AG04450 (cell line): ENCODE measurements at regions not wholly inside any gene's neighbourhood (a gene's known extent, or its start where the extent isn't known, plus 50 kb on each side); places are given as distances from the start of the nearest gene placed in this dataset.

Experiments
- CTCF ChIA-PET: fragments of 300-600, 350-600 bp; formaldehyde crosslinking; extraction: SDS; loops from one replicate; lab custom pipeline; 2022; ENCODE audit warnings: antibody characterized with exemption, inconsistent platforms; lab: Charles Lee
- POLR2A ChIA-PET: fragments of 350-600 bp; formaldehyde crosslinking; extraction: SDS; loops from one replicate; lab custom pipeline; 2021; ENCODE audit warnings: antibody characterized with exemption, inconsistent platforms; lab: Yijun Ruan, JAX
- DNase-seq: peaks from one replicate; pipeline ENCODE4 v3.0.0-alpha.2; 2011; ENCODE audit warnings: low read depth, low spot score
- H3K27ac ChIP-seq: one replicate; pipeline ENCODE4 v1.5.1; 2012; ENCODE audit warnings: low read depth, low read length, control low read depth
- H3K27me3 ChIP-seq: one replicate; pipeline ENCODE4 v1.6.0; 2012; ENCODE audit warnings: low read length; ENCODE audit not compliant: control insufficient read depth, insufficient read depth
- H3K4me3 ChIP-seq: 2 replicates; pipeline ENCODE4 v1.5.1; 2011; ENCODE audit warnings: mild to moderate bottlenecking, low read depth, low read length, control low read depth
- H3K9me3 ChIP-seq: 2 replicates; pipeline ENCODE4 v1.5.1; 2012; ENCODE audit warnings: low read length; ENCODE audit not compliant: control insufficient read depth, insufficient read depth
- TF ChIP-seq, protein P1 (sequence below): IDR thresholded peaks from 2 replicates; pipeline ENCODE4 v1.5.1; 2011; ENCODE audit warnings: low read depth, low read length, control low read depth, inconsistent platforms

DNA sequence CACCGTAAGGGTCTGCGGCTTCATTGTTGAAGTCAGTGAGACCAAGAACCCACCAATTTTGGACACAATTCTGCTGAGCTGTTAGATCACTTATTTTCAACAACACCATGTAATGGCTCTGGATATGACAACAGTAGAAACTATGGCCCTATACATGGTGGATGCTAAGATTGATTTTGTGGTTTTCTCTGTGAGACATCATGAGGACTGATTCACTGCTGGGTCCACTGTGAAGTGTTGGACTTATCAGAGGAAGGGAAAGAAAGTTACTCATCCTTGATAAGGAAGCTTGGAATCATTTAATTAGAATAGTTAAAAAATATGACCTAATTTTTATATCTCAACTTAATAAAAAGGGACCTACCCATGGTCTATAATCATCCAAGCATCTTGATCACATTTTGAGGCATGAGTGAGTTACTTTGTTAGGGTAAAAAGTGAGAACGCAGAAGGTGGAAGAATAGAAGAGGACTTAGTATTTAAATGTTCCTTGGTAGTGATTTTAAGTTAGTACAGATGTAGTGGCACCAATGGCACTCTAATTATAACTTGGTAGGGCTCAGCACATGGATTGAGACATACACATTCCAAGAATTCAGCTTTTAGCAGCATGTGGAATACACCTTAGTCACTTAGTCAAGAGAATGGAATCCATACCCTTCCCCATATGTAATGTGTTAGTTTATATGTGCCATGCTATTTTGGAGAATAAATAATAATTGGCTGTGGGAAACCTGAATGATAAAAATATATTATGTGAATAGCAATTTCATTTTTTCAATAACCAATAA lies 123.5 kb upstream of the CD180 start:
- no peaks in the 10 kb centered on the region for H3K27me3 ChIP-seq
- TF ChIP-seq, protein P1, sequence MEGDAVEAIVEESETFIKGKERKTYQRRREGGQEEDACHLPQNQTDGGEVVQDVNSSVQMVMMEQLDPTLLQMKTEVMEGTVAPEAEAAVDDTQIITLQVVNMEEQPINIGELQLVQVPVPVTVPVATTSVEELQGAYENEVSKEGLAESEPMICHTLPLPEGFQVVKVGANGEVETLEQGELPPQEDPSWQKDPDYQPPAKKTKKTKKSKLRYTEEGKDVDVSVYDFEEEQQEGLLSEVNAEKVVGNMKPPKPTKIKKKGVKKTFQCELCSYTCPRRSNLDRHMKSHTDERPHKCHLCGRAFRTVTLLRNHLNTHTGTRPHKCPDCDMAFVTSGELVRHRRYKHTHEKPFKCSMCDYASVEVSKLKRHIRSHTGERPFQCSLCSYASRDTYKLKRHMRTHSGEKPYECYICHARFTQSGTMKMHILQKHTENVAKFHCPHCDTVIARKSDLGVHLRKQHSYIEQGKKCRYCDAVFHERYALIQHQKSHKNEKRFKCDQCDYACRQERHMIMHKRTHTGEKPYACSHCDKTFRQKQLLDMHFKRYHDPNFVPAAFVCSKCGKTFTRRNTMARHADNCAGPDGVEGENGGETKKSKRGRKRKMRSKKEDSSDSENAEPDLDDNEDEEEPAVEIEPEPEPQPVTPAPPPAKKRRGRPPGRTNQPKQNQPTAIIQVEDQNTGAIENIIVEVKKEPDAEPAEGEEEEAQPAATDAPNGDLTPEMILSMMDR, result no peak
- ChIA-PET CTCF (no interaction called here), POLR2A (no interaction called here)
- no peak overlapping the region for H3K27ac ChIP-seq
- no peak for DNase-seq
- H3K9me3 ChIP-seq, result peaks cover 6% of the 10 kb centered on the region; the same call in 1 of the 2 replicates
- H3K4me3 ChIP-seq, result no peak overlapping the region

DNA sequence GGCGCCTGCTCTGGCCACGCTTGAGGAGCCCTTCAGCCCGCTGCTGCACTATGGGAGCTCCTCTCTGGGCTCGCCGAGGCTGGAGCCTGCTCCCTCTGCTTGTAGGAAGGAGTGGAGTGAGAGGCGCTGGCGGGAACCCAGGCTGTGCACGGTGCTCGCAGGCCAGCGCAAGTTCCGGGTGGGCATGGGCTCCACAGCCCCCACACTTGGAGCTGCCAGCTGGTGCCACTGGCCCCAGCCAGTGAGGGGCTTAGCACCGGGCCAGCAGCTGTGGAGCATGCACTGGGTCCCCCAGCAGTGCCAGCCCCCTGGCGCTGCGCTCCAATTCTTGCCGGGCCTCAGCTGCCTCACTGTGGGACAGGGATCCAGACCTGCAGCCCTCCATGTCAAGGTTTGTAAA lies 122.1 kb upstream of the CD180 start:
- no peak for DNase-seq
- H3K27ac ChIP-seq, result no peak overlapping the region
- H3K4me3 ChIP-seq, result no peak overlapping the region
- POLR2A ChIA-PET, result no interaction called here
- TF ChIP-seq, protein P1, result no peak
- H3K9me3 ChIP-seq, result peaks cover 6% of the 10 kb centered on the region; the same call in 1 of the 2 replicates
- no peaks in the 10 kb centered on the region for H3K27me3 ChIP-seq
- CTCF ChIA-PET, result interaction anchor here (0.5 to 1.0 kb wide), 2 partner anchors 72 to 98 kb away, joined by 3 read pairs; no protein-coding TSS in a partner anchor

DNA sequence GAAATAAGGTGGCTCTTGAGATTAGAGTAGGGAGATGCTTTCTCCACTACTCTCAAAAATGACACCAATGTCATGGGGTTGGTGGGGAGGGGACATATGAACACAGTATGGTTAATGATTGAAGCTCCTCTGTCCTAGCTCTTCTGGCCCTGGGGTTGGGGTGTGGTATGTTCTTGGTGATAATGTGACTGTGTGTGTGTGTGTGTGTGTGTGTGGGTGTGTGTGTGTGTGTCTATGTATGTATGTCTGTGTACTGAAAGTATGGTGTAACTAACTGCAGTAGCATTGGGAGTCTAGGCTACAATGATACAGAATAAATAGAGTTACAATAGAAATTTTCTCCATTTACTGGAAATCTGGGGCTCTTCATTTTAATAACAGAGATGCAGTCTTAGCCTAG lies 121.0 kb upstream of the CD180 start:
- TF ChIP-seq, protein P1, result no peak
- no peak for DNase-seq
- H3K27ac ChIP-seq, result no peak overlapping the region
- no peaks in the 10 kb centered on the region for H3K27me3 ChIP-seq
- no peak overlapping the region for H3K4me3 ChIP-seq
- peaks cover 6% of the 10 kb centered on the region; the same call in 1 of the 2 replicates for H3K9me3 ChIP-seq
- POLR2A ChIA-PET, result no interaction called here
- CTCF ChIA-PET, result no interaction called here

DNA sequence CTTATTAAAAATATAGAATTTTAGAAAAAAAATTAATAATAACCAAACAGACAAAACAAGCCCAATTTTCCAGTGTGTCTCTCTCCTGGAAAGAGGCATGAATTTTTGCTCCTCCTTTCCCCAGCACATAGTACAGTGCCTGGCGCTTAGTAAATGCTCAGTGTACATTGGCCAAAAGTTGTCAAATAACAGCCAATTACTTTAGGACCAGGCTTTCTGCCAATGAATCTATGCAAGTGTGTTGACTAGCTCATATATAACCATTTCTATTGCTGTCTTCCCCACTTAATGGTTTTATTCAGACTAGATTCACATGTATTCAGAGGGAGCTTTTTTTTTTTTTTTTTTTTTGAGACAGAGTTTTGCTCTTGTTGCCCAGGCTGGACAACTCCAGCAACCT lies 120.1 kb upstream of the CD180 start:
- TF ChIP-seq, protein P1, result no peak
- H3K27me3 ChIP-seq, result no peaks in the 10 kb centered on the region
- H3K9me3 ChIP-seq, result peaks cover 6% of the 10 kb centered on the region; the same call in 1 of the 2 replicates
- DNase-seq, result no peak
- POLR2A ChIA-PET, result no interaction called here
- no peak overlapping the region for H3K27ac ChIP-seq
- CTCF ChIA-PET, result interaction anchor here (0.7 kb wide), 1 partner anchor 67 kb away, joined by 5 read pairs; no protein-coding TSS in a partner anchor
- H3K4me3 ChIP-seq, result no peak overlapping the region
